Mucosa of descending colon (tissue), 3 donors: ENCODE measurements at regions not wholly inside any gene's neighbourhood (a gene's known extent, or its start where the extent isn't known, plus 50 kb on each side); places are given as distances from the start of the nearest gene placed in this dataset.
A peak's percentile ranks its signal among the peaks of the same experiment; 100 is the strongest.
"Not testable (repeated sequence)": the region's sequence is repeated elsewhere in the genome, so short reads cannot be mapped to it uniquely, and the experiment has no call there.

Source experiments
- ATAC-seq: fragments of 200-7000 bp; cut with Tn5 transposase; one replicate; pipeline ENCODE4 v1.9.1; 2020; ENCODE audit warnings: mild to moderate bottlenecking, moderate library complexity
- DNase-seq, 3 donors: peaks; one replicate each; pipeline ENCODE4 v3.0.0-alpha.2; 2020
- H3K36me3 ChIP-seq: fragments of 200-600 bp; one replicate; pipeline ENCODE4 v1.8.0; 2021; ENCODE audit warnings: low read depth, mild to moderate bottlenecking
- H3K4me1 ChIP-seq: fragments of 200-600 bp; one replicate; pipeline ENCODE4 v1.8.0; 2021; ENCODE audit warnings: low read depth, mild to moderate bottlenecking
- H3K4me3 ChIP-seq: fragments of 200-600 bp; one replicate; pipeline ENCODE4 v1.8.0; 2021; ENCODE audit warnings: mild to moderate bottlenecking
- H3K9me3 ChIP-seq: fragments of 200-600 bp; one replicate; pipeline ENCODE4 v1.8.0; 2021; ENCODE audit warnings: mild to moderate bottlenecking
- intact Hi-C, 2 donors: fragments of 100-400 bp; cut with DNase I in 1 of 2; cut with micrococcal nuclease in 1 of 2; formaldehyde crosslinking; loops; one replicate each; pipeline versions ENCODE4 v1.11.0 to v1.11.1; 2022; cut with DNase I, micrococcal nuclease
- TF ChIP-seq, protein P1 (sequence below): fragments of 200-600 bp; IDR thresholded peaks from one replicate; pipeline ENCODE4 v1.8.0; 2022; ENCODE audit warnings: antibody characterized with exemption, mild to moderate bottlenecking
- donor health status: DM: no; HTN: no; CAD: no; lungs with moderate emphysema.
- donor health status: DM: no; HTN: no; CAD: no.
- donor health status: DM: no; HTN: yes; CAD: no.

DNA sequence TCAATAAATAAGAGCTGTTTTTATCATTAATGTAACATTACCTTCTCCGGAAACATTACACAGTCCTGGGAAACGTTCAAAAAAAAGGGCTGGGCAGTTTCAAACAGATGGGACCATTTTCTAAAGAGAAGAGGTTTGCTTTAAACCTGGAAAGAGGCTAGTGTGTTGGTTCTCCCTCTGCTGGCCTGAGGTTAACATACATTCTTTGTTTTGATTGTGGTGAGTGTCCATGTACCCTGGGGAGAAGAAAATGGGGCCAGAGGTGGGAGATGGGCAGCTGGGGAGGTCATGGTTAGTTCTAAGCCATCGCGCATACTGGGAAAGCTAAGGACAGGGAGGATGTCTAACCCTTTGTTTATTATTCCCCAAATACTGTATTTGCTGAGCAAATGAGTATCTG is 194.7 kb downstream of the CPEB2 start:
- intact Hi-C loops = no loop called here
- Histone ChIP-seq H3K36me3 (no peaks in the 10 kb centered on the region), H3K9me3 (no peaks in the 10 kb centered on the region), H3K4me3 (no peak overlapping the region), H3K4me1 (no peaks in the 10 kb centered on the region)
- TF ChIP-seq, protein P1, sequence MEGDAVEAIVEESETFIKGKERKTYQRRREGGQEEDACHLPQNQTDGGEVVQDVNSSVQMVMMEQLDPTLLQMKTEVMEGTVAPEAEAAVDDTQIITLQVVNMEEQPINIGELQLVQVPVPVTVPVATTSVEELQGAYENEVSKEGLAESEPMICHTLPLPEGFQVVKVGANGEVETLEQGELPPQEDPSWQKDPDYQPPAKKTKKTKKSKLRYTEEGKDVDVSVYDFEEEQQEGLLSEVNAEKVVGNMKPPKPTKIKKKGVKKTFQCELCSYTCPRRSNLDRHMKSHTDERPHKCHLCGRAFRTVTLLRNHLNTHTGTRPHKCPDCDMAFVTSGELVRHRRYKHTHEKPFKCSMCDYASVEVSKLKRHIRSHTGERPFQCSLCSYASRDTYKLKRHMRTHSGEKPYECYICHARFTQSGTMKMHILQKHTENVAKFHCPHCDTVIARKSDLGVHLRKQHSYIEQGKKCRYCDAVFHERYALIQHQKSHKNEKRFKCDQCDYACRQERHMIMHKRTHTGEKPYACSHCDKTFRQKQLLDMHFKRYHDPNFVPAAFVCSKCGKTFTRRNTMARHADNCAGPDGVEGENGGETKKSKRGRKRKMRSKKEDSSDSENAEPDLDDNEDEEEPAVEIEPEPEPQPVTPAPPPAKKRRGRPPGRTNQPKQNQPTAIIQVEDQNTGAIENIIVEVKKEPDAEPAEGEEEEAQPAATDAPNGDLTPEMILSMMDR = no peak
- DNase-seq = peak in 1 of 3 donors; percentile 5
- ATAC-seq = no peak

DNA sequence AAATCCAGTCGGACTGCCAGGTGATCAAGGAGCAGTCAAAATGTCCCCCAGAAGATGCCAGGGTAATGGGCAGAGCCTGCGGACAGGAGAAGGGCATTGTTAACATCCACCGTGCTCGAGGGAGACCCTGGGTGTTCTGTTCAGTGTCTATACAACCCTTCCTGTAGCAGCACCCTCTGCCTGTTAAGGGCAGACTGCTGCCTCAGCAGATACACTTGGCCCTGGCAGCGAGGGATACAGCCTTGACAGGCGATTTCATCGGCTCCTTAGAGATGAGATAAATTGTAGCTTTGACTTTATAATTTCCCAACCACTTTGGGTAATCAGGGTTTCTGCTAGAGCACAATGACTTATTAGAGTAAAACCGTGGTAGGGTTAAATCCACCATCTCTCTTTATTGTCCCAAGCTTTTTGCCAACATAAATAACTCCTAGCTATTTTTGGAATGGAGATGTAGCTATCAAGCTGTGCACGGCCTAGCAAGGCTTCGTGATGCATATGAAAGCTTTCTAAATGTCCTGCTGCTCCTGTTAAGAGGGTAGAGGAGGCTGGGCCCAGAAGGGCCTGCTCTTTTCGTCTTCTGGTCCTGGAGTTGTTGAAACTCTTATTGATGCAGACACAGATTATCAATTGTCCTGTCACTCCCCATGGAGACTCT is 195.9 kb downstream of the CPEB2 start:
- H3K36me3 ChIP-seq = no peaks in the 10 kb centered on the region
- no peaks in the 10 kb centered on the region for H3K9me3 ChIP-seq
- H3K4me1 ChIP-seq = no peaks in the 10 kb centered on the region
- TF ChIP-seq, protein P1 = no peak
- no peak for DNase-seq
- H3K4me3 ChIP-seq = no peak overlapping the region
- intact Hi-C loops = no loop called here
- ATAC-seq = no peak

DNA sequence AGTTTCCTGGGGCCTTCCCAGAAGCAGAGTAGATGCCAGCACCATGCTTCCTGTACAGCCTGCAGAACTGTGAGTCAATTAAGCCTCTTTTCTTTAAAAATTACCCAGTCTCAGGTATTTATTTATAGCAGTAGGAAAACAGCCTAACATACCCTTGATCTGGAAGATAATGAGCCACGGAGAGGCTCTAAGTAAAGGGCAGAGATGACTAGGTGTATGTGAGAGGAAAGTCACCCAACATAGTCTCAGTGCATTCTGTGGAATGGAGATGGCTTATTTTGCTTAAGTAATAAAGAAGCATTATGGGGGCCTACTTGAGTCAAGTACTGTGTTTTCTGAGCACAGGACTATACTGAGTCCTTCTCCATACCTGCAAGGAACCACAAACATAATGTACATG is 199.5 kb downstream of the CPEB2 start:
- H3K4me1 ChIP-seq = no peaks in the 10 kb centered on the region
- intact Hi-C loops = no loop called here
- no peak for ATAC-seq
- peaks cover 9% of the 10 kb centered on the region for H3K9me3 ChIP-seq
- TF ChIP-seq, protein P1 = no peak
- H3K36me3 ChIP-seq = no peaks in the 10 kb centered on the region
- DNase-seq = no peak
- no peak overlapping the region for H3K4me3 ChIP-seq

DNA sequence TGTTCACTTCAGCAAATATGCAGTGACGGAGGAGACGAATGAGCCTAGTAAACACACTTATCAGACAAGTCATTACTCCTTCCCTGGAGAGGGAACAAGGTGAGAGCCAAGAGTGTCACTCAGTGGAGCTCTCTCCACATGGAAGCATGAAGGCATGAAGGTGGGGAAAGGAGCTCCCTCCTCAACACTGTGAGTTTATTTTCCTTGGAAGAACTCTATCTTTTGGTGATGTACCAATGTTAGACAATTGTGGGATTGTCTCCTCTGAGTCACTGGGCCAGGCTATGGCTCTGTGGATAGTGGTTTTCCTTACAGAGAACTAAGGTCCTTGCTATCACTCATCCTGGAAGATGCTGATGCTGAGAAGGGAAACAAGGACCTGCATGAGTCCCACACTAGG is 200.2 kb downstream of the CPEB2 start:
- intact Hi-C loops = no loop called here
- TF ChIP-seq, protein P1 = no peak
- Histone ChIP-seq H3K4me3 (no peak overlapping the region), H3K36me3 (no peaks in the 10 kb centered on the region), H3K4me1 (no peaks in the 10 kb centered on the region), H3K9me3 (peaks cover 11% of the 10 kb centered on the region)
- ATAC-seq (no peak), DNase-seq (no peak)

DNA sequence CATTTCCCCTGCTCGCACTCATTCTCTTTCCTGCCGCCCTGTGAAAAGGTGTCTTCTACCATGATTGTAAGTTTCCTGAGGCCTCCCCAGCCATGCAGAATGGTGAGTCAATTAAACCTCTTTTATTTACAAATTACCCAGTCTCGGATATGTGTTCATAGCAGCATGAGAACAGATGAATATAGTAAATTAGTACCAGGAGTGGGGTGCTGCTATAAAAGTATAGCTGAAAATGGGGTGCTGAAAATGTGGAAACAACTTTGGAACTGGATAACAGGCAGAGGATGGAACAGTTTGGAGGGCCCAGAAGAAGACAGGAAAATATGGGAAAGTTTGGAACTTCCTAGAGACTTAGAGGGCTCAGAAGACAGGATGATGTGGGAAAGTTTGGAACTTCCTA is 204.2 kb downstream of the CPEB2 start:
- H3K4me3 ChIP-seq, intact Hi-C loops, H3K4me1 ChIP-seq, ATAC-seq, DNase-seq, H3K36me3 ChIP-seq: not testable (repeated sequence)
- H3K9me3 ChIP-seq = peaks cover 11% of the 10 kb centered on the region

DNA sequence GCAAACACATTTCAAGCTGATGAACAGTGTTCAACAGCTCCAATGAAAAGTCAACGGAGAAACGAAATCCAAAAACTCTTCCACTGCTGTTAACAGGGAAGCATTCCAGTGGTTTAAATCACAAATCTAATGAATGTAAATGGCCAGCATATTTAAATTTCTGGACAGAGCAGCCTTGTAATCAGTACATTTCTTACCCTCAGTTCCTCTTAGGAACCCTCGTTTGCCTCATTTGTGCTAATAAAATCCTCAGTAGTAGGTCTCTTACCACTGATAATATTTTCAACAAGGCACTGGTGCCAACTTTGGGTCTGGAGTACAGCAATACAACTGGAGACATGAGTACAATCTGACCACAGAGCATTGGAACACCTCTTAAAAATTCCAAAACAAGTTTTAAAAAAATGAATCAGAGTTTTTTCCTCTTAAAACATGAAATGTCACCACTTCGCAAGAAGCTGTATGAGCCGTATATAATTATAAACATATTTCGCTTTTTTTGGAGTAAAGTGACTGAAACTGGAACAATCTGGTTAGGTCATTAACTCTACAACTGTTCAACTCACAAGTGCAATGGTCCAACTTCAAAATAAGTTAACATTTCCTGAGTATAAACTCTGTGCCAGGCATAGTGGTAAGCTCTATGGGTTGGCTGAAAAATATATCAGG is 211.2 kb downstream of the CPEB2 start:
- no peak for DNase-seq
- TF ChIP-seq, protein P1 = no peak
- intact Hi-C loops = no loop called here

More for the DNA sequence above, 211.2 kb downstream of the CPEB2 start:
- no peak overlapping the region for H3K4me3 ChIP-seq
- H3K4me1 ChIP-seq = no peaks in the 10 kb centered on the region
- no peaks in the 10 kb centered on the region for H3K9me3 ChIP-seq
- no peaks in the 10 kb centered on the region for H3K36me3 ChIP-seq
- ATAC-seq = no peak
